ENCODE measurements at regions not wholly inside any gene's neighbourhood (a gene's known extent, or its start where the extent isn't known, plus 50 kb on each side); places are given as distances from the start of the nearest gene placed in this dataset.

DNA sequence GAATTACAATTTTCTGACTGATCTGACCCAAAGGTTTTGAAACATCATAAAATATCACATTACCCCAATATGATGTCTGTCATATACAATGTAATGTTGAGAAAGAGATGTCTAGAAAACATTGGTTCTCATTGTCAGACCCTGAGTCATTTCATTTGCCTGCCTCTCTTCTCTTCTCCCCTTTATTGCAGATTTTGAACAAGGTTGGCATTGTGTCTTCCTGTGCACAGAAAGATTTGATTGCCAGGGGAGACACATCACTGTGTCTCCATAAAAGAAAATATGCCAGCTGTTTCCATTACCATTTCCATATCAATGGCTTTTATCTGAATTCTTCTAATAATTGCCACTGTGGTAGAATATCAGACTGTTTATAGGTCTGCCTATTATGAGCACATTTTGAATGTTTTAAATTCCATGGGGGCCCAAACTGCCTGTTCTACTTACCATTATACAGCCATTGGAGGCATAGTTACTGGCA is 65.6 kb downstream of the IFI44 start:
- ATAC-seq (ENCODE audit: low FRiP score) = no peak

GRCh38 chr1:78716186-78716585 is 66.6 kb downstream of the IFI44 start:
- no peak overlapping the region for H3K4me3 ChIP-seq (ENCODE audit: low read length in 2 of 2)

More for the DNA sequence above, 65.6 kb downstream of the IFI44 start:
- Histone ChIP-seq H3K4me3 (ENCODE audit: low read length in 2 of 2) (no peak overlapping the region), H3K9me3 (ENCODE audit: control insufficient read depth, low read length) (no peaks in the 10 kb centered on the region), H3K36me3 (ENCODE audit: control insufficient read depth in 1 of 2, insufficient read depth in 2 of 2, low read length in 1 of 2) (no peaks in the 10 kb centered on the region), H3K27me3 (ENCODE audit: control insufficient read depth in 1 of 2, insufficient read depth in 2 of 2, low read length in 1 of 2) (no peaks in the 10 kb centered on the region), H3K4me1 (ENCODE audit: control insufficient read depth in 1 of 2, insufficient read depth in 2 of 2, low read length in 2 of 2) (peaks cover 0 to 2% of the 10 kb centered on the region in 2 donors), H3K27ac (ENCODE audit: low read depth in 1 of 2, low read length in 2 of 2) (no peak overlapping the region)
- intact Hi-C loops (cut with DNase I) = no loop called here
- no peak for DNase-seq

GRCh38 chr1:78718566-78718965 is 68.9 kb downstream of the IFI44 start:
- no peak for ATAC-seq (ENCODE audit: low FRiP score)
- H3K4me1 ChIP-seq (ENCODE audit: control insufficient read depth in 1 of 2, insufficient read depth in 2 of 2, low read length in 2 of 2) = peaks cover 0 to 2% of the 10 kb centered on the region in 2 donors
- 60 to 62% methylated on average over 2 of the region's 2 CpGs for WGBS, 2 donors
- H3K36me3 ChIP-seq (ENCODE audit: control insufficient read depth in 1 of 2, insufficient read depth in 2 of 2, low read length in 1 of 2) = no peaks in the 10 kb centered on the region
- no peak overlapping the region for H3K27ac ChIP-seq (ENCODE audit: low read depth in 1 of 2, low read length in 2 of 2)
- no peak overlapping the region for H3K4me3 ChIP-seq (ENCODE audit: low read length in 2 of 2)
- intact Hi-C loops (cut with DNase I) = no loop called here
- no peak for DNase-seq
- no peaks in the 10 kb centered on the region for H3K27me3 ChIP-seq (ENCODE audit: control insufficient read depth in 1 of 2, insufficient read depth in 2 of 2, low read length in 1 of 2)
- no peaks in the 10 kb centered on the region for H3K9me3 ChIP-seq (ENCODE audit: control insufficient read depth, low read length)

More at GRCh38 chr1:78716186-78716585, 66.6 kb downstream of the IFI44 start:
- Histone ChIP-seq H3K27me3 (ENCODE audit: control insufficient read depth in 1 of 2, insufficient read depth in 2 of 2, low read length in 1 of 2) (no peaks in the 10 kb centered on the region), H3K27ac (ENCODE audit: low read depth in 1 of 2, low read length in 2 of 2) (no peak overlapping the region), H3K9me3 (ENCODE audit: control insufficient read depth, low read length) (no peaks in the 10 kb centered on the region), H3K36me3 (ENCODE audit: control insufficient read depth in 1 of 2, insufficient read depth in 2 of 2, low read length in 1 of 2) (no peaks in the 10 kb centered on the region), H3K4me1 (ENCODE audit: control insufficient read depth in 1 of 2, insufficient read depth in 2 of 2, low read length in 2 of 2) (peaks cover 0 to 2% of the 10 kb centered on the region in 2 donors)
- intact Hi-C loops (cut with DNase I) = no loop called here
- DNase-seq = no peak
- ATAC-seq (ENCODE audit: low FRiP score) = peak; percentile 15

DNA sequence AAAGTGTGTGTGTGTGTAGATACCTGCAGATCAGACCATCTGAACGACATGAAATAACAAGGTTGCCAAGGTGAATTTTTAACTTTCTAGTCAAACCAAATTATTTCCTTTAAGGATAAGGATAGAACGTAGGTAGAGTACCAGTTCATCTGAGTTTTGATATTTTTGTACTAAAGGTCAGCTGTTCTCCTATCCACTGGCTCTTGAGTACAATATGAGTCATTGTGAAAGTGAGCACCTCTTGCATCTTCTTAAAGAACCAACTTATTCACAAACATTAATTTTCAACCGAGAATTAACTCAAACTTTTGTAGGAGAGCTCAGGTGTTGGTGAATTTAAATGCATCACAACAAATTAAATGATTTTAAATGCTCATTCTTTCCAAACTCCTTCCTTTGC is 71.5 kb downstream of the IFI44 start:
- DNase-seq (no peak), ATAC-seq (ENCODE audit: low FRiP score) (no peak)
- 57 to 76% methylated on average over 3 of the region's 3 CpGs for WGBS, 2 donors
- intact Hi-C loops (cut with DNase I) = no loop called here
- H3K27me3 ChIP-seq (ENCODE audit: control insufficient read depth in 1 of 2, insufficient read depth in 2 of 2, low read length in 1 of 2) = no peaks in the 10 kb centered on the region
- no peaks in the 10 kb centered on the region for H3K9me3 ChIP-seq (ENCODE audit: control insufficient read depth, low read length)
- H3K4me3 ChIP-seq (ENCODE audit: low read length in 2 of 2) = no peak overlapping the region
- no peak overlapping the region for H3K27ac ChIP-seq (ENCODE audit: low read depth in 1 of 2, low read length in 2 of 2)
- no peaks in the 10 kb centered on the region for H3K4me1 ChIP-seq (ENCODE audit: control insufficient read depth in 1 of 2, insufficient read depth in 2 of 2, low read length in 2 of 2)
- no peaks in the 10 kb centered on the region for H3K36me3 ChIP-seq (ENCODE audit: control insufficient read depth in 1 of 2, insufficient read depth in 2 of 2, low read length in 1 of 2)

DNA sequence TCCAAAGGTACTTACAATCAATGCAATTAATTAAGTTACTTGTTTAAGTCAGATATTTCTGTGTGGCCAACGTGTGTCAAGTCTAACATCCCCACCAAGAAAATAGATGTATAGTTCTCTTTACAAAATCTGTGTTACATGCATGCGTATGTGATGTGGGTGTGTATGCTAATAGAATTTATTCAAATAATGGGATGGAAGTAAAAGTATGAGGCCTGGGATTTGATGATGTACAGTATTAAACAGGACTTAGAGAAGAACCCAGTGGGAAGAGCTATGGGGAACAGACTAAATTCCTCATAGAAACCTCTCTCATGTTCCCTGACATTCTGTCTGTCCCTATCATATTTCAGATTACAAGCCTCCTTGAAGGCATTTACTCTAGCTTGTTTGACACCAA is 72.5 kb downstream of the IFI44 start:
- intact Hi-C loops (cut with DNase I) = no loop called here
- H3K4me1 ChIP-seq (ENCODE audit: control insufficient read depth in 1 of 2, insufficient read depth in 2 of 2, low read length in 2 of 2) = no peaks in the 10 kb centered on the region
- H3K9me3 ChIP-seq (ENCODE audit: control insufficient read depth, low read length) = no peaks in the 10 kb centered on the region
- no peak overlapping the region for H3K27ac ChIP-seq (ENCODE audit: low read depth in 1 of 2, low read length in 2 of 2)
- DNase-seq (no peak), ATAC-seq (ENCODE audit: low FRiP score) (no peak)
- no peak overlapping the region for H3K4me3 ChIP-seq (ENCODE audit: low read length in 2 of 2)
- H3K27me3 ChIP-seq (ENCODE audit: control insufficient read depth in 1 of 2, insufficient read depth in 2 of 2, low read length in 1 of 2) = no peaks in the 10 kb centered on the region
- WGBS, 2 donors = 81 to 88% methylated on average over 2 of the region's 2 CpGs
- H3K36me3 ChIP-seq (ENCODE audit: control insufficient read depth in 1 of 2, insufficient read depth in 2 of 2, low read length in 1 of 2) = no peaks in the 10 kb centered on the region

- Histone ChIP-seq H3K27ac (ENCODE audit: low read depth in 1 of 2, low read length in 2 of 2) (no peak overlapping the region), H3K36me3 (ENCODE audit: control insufficient read depth in 1 of 2, insufficient read depth in 2 of 2, low read length in 1 of 2) (no peaks in the 10 kb centered on the region), H3K27me3 (ENCODE audit: control insufficient read depth in 1 of 2, insufficient read depth in 2 of 2, low read length in 1 of 2) (no peaks in the 10 kb centered on the region), H3K9me3 (ENCODE audit: control insufficient read depth, low read length) (no peaks in the 10 kb centered on the region), H3K4me1 (ENCODE audit: control insufficient read depth in 1 of 2, insufficient read depth in 2 of 2, low read length in 2 of 2) (no peaks in the 10 kb centered on the region), H3K4me3 (ENCODE audit: low read length in 2 of 2) (no peak overlapping the region)
- intact Hi-C loops (cut with DNase I) = no loop called here
- DNase-seq (no peak), ATAC-seq (ENCODE audit: low FRiP score) (no peak)
- WGBS, 2 donors = 31 to 33% methylated on average over 1 of the region's 1 CpG
Observed at GRCh38 chr1:78722521-78722920, 72.9 kb downstream of the IFI44 start.

- intact Hi-C loops (cut with DNase I) = no loop called here
Observed at GRCh38 chr1:78722947-78723346, 73.3 kb downstream of the IFI44 start.

GRCh38 chr1:78726686-78727085 is 77.1 kb downstream of the IFI44 start:
- WGBS, 2 donors = 90 to 92% methylated on average over 1 of the region's 1 CpG

More at GRCh38 chr1:78722947-78723346, 73.3 kb downstream of the IFI44 start:
- no peak overlapping the region for H3K4me3 ChIP-seq (ENCODE audit: low read length in 2 of 2)
- ATAC-seq (ENCODE audit: low FRiP score) (no peak), DNase-seq (no peak)
- H3K27ac ChIP-seq (ENCODE audit: low read depth in 1 of 2, low read length in 2 of 2) = no peak overlapping the region
- no peaks in the 10 kb centered on the region for H3K36me3 ChIP-seq (ENCODE audit: control insufficient read depth in 1 of 2, insufficient read depth in 2 of 2, low read length in 1 of 2)
- no peaks in the 10 kb centered on the region for H3K4me1 ChIP-seq (ENCODE audit: control insufficient read depth in 1 of 2, insufficient read depth in 2 of 2, low read length in 2 of 2)
- 56 to 61% methylated on average over 3 of the region's 3 CpGs for WGBS, 2 donors
- H3K27me3 ChIP-seq (ENCODE audit: control insufficient read depth in 1 of 2, insufficient read depth in 2 of 2, low read length in 1 of 2) = no peaks in the 10 kb centered on the region
- no peaks in the 10 kb centered on the region for H3K9me3 ChIP-seq (ENCODE audit: control insufficient read depth, low read length)

GRCh38 chr1:78728359-78728758 is 78.7 kb downstream of the IFI44 start:
- H3K27me3 ChIP-seq (ENCODE audit: control insufficient read depth in 1 of 2, insufficient read depth in 2 of 2, low read length in 1 of 2) = no peaks in the 10 kb centered on the region
- H3K27ac ChIP-seq (ENCODE audit: low read depth in 1 of 2, low read length in 2 of 2) = no peak overlapping the region
- WGBS, 2 donors = 90 to 91% methylated on average over 12 of the region's 12 CpGs
- DNase-seq = peak in 1 of 2 donors; percentile 59
- H3K4me3 ChIP-seq (ENCODE audit: low read length in 2 of 2) = no peak overlapping the region
- no peak for ATAC-seq (ENCODE audit: low FRiP score)
- no peaks in the 10 kb centered on the region for H3K4me1 ChIP-seq (ENCODE audit: control insufficient read depth in 1 of 2, insufficient read depth in 2 of 2, low read length in 2 of 2)
- intact Hi-C loops (cut with DNase I) = no loop called here
- no peaks in the 10 kb centered on the region for H3K36me3 ChIP-seq (ENCODE audit: control insufficient read depth in 1 of 2, insufficient read depth in 2 of 2, low read length in 1 of 2)
- no peaks in the 10 kb centered on the region for H3K9me3 ChIP-seq (ENCODE audit: control insufficient read depth, low read length)

More at GRCh38 chr1:78726686-78727085, 77.1 kb downstream of the IFI44 start:
- no peak overlapping the region for H3K4me3 ChIP-seq (ENCODE audit: low read length in 2 of 2)
- H3K27me3 ChIP-seq (ENCODE audit: control insufficient read depth in 1 of 2, insufficient read depth in 2 of 2, low read length in 1 of 2) = no peaks in the 10 kb centered on the region
- ATAC-seq (ENCODE audit: low FRiP score) = no peak
- no peak for DNase-seq
- H3K27ac ChIP-seq (ENCODE audit: low read depth in 1 of 2, low read length in 2 of 2) = no peak overlapping the region
- no peaks in the 10 kb centered on the region for H3K36me3 ChIP-seq (ENCODE audit: control insufficient read depth in 1 of 2, insufficient read depth in 2 of 2, low read length in 1 of 2)
- no peaks in the 10 kb centered on the region for H3K4me1 ChIP-seq (ENCODE audit: control insufficient read depth in 1 of 2, insufficient read depth in 2 of 2, low read length in 2 of 2)
- no peaks in the 10 kb centered on the region for H3K9me3 ChIP-seq (ENCODE audit: control insufficient read depth, low read length)
- intact Hi-C loops (cut with DNase I) = no loop called here
